Left ventricle myocardium inferior (tissue), 1 donor: ENCODE measurements at regions not wholly inside any gene's neighbourhood (a gene's known extent, or its start where the extent isn't known, plus 50 kb on each side); places are given as distances from the start of the nearest gene placed in this dataset.

ENCODE experiments used
- DNase-seq: peaks from one replicate; pipeline ENCODE4 v3.0.0-alpha.2; 2020
- H3K27ac ChIP-seq: fragments of 200-600 bp; replicated peaks from 2 replicates; pipeline ENCODE4 v1.8.0; 2021
- H3K27me3 ChIP-seq: fragments of 200-600 bp; 2 replicates; pipeline ENCODE4 v1.8.0; 2021; ENCODE audit warnings: low read depth
- H3K36me3 ChIP-seq: fragments of 200-600 bp; 2 replicates; pipeline ENCODE4 v1.8.0; 2021
- H3K4me1 ChIP-seq: fragments of 200-600 bp; 2 replicates; pipeline ENCODE4 v1.8.0; 2021
- H3K4me3 ChIP-seq: fragments of 200-600 bp; 2 replicates; pipeline ENCODE4 v1.8.0; 2021; ENCODE audit warnings: mild to moderate bottlenecking, moderate library complexity
- H3K9me3 ChIP-seq: fragments of 200-600 bp; replicated peaks from 2 replicates; pipeline ENCODE4 v1.8.0; 2021
- CTCF ChIP-seq: fragments of 200-600 bp; IDR thresholded peaks from 2 replicates; pipeline ENCODE4 v1.8.0; 2021; ENCODE audit warnings: antibody characterized with exemption, mild to moderate bottlenecking, borderline replicate concordance
- intact Hi-C: fragments of 100-400 bp; cut with micrococcal nuclease; formaldehyde crosslinking; loops from one replicate; pipeline ENCODE4 v1.11.0; 2022
- donor health status: DM: no; HTN: yes; CAD: no; lungs with severe emphysema.

GRCh38 chr2:71277536-71278103, 50.7 kb upstream of the PAIP2B start:
- H3K27ac ChIP-seq = peak overlapping the region; percentile 88
- no peaks in the 10 kb centered on the region for H3K36me3 ChIP-seq
- no peaks in the 10 kb centered on the region for H3K9me3 ChIP-seq
- TF ChIP-seq CTCF = peak; percentile 70
- DNase-seq = peak; percentile 72
- no peaks in the 10 kb centered on the region for H3K27me3 ChIP-seq
- peak overlapping the region; percentile 71 for H3K4me3 ChIP-seq
- intact Hi-C loops = no loop called here
- peaks cover 57% of the 10 kb centered on the region for H3K4me1 ChIP-seq

- TF ChIP-seq CTCF = no peak
- Histone ChIP-seq H3K9me3 (no peaks in the 10 kb centered on the region), H3K4me3 (peak overlapping the region; percentile 71), H3K36me3 (no peaks in the 10 kb centered on the region), H3K27ac (peak overlapping the region; percentile 88), H3K27me3 (no peaks in the 10 kb centered on the region), H3K4me1 (peaks cover 52% of the 10 kb centered on the region)
- intact Hi-C loops = no loop called here
- DNase-seq = no peak
Measured at GRCh38 chr2:71277147-71277475, 50.2 kb upstream of the PAIP2B start.

GRCh38 chr2:71276311-71277146, 49.6 kb upstream of the PAIP2B start:
- Histone ChIP-seq H3K27me3 (no peaks in the 10 kb centered on the region), H3K4me3 (peak overlapping the region; percentile 71), H3K9me3 (no peaks in the 10 kb centered on the region), H3K36me3 (no peaks in the 10 kb centered on the region), H3K4me1 (peaks cover 46% of the 10 kb centered on the region), H3K27ac (peak overlapping the region; percentile 88)
- TF ChIP-seq CTCF = no peak
- DNase-seq = peak; percentile 93
- intact Hi-C loops = no loop called here
